ENCODE measurements at regions not wholly inside any gene's neighbourhood (a gene's known extent, or its start where the extent isn't known, plus 50 kb on each side); places are given as distances from the start of the nearest gene placed in this dataset.
"Not testable (repeated sequence)": the region's sequence is repeated elsewhere in the genome, so short reads cannot be mapped to it uniquely, and the experiment has no call there.

DNA sequence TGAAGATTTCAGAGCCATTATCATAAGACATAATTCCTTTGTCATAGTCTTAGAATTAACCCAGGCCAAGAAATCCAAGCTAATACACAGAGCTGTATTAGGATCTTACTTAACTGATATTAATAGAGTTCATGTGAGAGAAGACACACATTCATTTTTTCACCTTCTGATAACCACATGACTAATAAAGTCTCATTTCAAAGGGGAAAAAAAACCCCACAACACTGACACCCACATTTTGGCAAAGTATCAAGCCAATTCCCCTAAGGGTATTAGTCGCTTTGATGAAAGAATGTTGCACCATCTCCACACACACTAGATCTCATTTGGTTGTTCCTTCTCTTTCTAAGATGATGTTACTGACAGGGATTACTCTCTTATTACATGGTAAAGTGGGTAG, 344.4 kb upstream of the ESRRG start:
- H3K4me3 ChIP-seq (ENCODE audit: low read depth, low read length) = no peak overlapping the region
- DNase-seq (ENCODE audit: low read depth) = peak; percentile 23

DNA sequence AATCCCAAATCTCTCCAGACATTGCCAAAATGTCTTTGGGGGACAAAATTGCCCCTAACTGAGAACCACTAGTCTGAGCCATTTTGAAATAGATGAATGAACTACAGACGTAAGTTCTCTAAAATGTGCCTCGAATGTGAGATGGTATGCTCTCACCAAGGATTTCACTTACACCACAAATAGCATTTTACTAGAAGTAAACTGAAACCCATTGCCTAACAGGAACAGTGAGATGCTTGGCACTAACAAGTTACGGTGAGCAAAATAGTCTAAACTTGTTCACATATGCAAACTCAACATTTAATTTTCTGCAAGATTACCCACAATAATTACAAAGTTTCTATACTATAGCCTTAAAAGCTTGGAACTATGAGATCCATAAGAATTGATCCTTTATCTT, 343.6 kb upstream of the ESRRG start:
- no peak overlapping the region for H3K4me3 ChIP-seq (ENCODE audit: low read depth, low read length)
- DNase-seq (ENCODE audit: low read depth) = no peak

DNA sequence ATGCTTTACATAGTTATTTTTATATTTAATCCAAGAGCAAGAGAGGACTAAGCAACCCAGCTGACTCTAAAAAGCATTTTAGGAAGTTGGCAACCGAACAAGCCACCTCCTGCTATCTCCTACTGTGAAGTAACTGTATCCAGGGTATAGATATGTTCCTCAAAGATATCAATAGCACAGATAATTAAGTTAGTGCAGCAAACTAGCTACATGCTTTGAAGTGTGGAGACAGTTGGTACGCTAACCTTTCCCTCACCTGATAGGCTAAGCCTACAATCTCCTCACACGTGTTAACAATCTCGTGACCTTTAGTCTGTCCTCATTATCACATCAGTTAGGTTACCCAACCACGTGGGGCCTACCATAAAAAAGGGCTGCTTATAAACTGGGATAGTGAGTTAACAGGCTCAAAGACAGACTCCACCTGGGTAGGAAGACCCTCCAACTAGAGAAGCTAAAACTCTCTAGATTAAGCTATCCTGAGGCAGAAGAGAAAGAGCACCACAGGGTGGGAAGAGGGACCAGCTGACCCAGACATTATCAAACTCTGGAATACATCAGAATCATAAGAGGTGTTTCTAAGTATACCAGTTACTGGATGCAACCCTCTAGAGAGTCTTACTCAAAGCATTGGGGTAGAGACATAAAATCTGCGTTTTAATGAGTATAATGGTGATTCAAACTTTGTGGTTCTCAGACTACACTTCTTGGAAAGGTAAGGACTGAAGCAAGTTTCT, 340.1 kb upstream of the ESRRG start:
- H3K4me3 ChIP-seq (ENCODE audit: low read depth, low read length) = no peak overlapping the region
- no peak for DNase-seq (ENCODE audit: low read depth)

DNA sequence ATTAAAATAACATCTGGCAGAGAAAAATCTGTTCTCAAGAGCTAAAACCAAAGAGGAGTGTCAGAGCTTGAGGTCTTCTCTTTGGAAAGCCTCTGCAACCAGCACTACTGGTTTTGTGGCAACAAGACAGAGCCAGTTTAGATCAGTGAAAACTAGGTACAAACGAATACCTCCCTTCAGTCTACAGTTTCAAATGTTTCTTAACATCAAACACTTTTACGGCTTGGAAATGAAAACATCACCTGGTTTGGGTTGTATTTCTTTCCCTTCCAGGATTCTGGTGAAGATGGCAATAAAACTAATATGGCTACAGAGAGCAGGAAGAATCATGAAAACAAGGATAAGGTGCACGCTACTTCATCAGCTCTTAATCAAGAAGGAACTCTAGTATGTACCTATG, 339.4 kb upstream of the ESRRG start:
- no peak for DNase-seq (ENCODE audit: low read depth)
- no peak overlapping the region for H3K4me3 ChIP-seq (ENCODE audit: low read depth, low read length)

DNA sequence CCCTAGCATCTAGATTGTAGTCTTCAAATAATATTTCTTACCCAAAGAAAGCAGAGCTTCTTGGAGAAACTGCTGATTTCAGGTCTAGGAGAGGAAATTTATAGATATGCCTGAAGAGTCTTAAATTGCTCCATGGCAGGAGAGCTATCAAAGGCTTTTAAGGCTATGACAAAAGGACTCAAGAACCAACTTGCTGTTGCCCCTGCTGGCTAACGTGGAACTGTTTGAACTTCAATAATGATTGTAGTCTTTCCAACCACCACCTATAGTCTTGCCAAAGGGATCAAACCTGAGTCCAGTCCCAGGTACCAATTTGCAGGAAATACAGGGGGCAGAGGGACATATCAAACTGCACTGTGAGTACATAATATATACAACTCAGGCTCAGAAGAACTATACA, 336.2 kb upstream of the ESRRG start:
- no peak overlapping the region for H3K4me3 ChIP-seq (ENCODE audit: low read depth, low read length)
- DNase-seq (ENCODE audit: low read depth) = no peak

DNA sequence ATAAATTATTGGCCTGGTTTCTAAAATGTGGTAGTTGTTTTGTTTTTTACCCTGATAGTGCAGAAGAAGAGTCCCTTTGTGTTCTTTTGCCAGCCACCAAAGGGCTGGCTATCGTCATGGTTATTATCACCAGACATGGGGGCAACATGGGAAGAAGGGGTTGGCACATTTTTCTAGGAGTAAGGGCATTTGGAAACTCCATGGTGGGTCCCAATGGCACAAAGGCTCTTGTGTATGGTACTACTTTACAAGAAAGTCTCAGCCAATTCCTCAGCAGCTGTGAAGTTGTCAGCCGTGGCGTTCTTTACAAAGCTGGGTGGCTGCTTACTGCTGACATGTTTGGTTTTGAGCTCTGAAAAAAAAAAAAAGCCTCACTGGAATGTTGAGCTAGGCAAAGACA, 330.4 kb upstream of the ESRRG start:
- no peak for DNase-seq (ENCODE audit: low read depth)
- no peak overlapping the region for H3K4me3 ChIP-seq (ENCODE audit: low read depth, low read length)

DNA sequence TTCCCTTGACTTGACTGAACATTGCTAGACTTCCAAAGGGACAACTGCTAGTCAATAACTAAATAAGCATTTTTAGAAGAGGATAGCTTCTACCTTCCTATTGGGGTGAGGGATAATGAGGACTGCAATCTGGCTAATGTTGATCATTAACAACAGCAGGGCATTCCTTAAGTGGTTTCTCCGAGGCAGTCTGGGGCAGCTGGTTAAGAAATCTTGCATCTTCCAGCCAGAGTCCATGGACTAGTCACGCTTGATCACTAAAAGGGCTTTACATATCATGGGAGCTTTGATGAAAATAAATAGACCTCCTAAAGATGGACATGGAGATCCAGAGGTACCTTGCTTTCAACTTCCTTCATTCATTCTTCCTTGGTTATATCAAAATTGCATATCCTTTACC, 329.4 kb upstream of the ESRRG start:
- DNase-seq (ENCODE audit: low read depth) = no peak
- no peak overlapping the region for H3K4me3 ChIP-seq (ENCODE audit: low read depth, low read length)

DNA sequence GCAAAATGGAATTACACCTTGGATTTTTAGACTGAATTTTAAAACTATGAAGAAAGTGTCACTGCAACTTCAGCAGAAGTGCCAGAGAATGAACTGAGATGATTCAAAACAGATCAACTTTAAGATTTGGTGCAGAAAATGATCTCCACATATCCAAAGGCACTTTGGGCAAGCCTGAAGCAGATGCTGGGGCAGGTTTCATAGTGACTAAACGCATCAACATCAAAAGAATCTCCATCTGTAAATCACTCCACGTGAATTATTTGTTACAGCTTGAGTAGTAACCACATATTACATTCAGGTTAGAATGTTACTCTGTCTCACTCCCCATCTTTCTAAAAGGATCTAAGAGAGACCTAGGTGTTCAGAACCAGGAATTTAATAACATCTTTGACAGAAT, 329.0 kb upstream of the ESRRG start:
- DNase-seq (ENCODE audit: low read depth) = no peak
- no peak overlapping the region for H3K4me3 ChIP-seq (ENCODE audit: low read depth, low read length)

DNA sequence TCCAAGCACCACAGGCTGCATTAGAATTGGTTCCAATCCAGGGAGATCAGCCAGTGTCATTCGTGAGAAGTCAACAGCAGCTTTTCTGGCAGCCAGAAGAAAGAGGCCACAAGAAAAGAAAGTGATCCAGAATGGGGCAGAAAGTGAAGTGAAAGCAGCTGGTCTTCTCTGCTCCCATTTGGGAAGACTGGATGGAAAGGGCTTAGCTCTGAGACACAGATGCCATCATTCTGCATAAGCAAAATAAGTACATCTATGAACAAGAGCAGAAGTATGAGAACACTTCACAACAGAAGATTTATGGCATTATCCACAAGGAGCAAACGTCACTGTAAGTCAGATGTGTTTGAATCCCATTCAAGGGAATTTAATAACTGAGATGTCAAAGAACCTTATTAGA, 326.5 kb upstream of the ESRRG start:
- H3K4me3 ChIP-seq (ENCODE audit: low read depth, low read length) = no peak overlapping the region
- DNase-seq (ENCODE audit: low read depth) = no peak

DNA sequence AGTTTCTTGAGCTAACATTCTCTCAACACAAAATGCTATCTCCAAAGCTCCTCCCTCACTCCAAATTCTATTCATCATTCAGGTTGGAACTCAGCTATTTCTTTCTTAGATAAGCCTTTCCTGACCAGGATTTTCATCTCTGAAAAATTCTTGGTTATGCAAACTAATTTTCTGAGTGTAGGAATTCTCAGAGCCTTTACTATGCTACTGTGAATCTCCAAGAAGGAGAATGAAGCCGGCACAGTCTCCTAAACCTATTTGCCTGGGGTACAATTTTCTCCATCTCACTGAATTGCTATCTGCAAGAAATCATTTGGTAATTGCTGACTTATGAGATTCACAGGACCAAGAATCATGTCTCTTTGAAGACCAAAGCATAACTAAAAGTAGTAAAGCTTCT, 325.9 kb upstream of the ESRRG start:
- no peak for DNase-seq (ENCODE audit: low read depth)
- no peak overlapping the region for H3K4me3 ChIP-seq (ENCODE audit: low read depth, low read length)

DNA sequence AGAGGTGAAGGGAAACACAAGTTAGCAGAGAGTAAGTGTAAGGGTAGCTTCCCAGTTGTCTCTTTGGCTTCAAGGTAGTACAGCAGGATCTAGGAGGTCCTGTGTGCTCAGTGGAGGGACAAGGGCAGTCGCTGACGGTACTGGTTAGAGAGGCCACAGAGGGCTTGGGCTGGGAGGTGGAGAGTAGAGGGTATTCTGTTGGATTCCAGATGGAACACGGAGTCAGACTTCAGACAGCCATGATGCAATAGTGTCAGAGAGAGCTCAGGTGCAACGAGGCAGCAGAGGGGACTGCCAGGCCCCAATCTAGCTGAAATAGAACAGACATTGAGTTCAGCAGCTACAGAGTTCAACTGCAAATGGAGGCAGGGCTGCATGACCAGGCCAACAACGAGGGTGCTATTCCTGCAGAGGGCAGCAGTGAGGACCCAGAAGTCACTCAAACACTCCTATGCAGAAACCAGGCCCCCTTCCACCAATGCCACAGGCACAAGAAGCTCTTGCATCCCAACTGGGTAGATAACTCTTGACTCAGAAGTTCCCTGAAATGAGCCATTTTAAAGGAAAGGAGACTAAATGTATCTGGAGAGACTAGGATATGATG, 325.0 kb upstream of the ESRRG start:
- DNase-seq (ENCODE audit: low read depth) = no peak
- H3K4me3 ChIP-seq (ENCODE audit: low read depth, low read length) = no peak overlapping the region

DNA sequence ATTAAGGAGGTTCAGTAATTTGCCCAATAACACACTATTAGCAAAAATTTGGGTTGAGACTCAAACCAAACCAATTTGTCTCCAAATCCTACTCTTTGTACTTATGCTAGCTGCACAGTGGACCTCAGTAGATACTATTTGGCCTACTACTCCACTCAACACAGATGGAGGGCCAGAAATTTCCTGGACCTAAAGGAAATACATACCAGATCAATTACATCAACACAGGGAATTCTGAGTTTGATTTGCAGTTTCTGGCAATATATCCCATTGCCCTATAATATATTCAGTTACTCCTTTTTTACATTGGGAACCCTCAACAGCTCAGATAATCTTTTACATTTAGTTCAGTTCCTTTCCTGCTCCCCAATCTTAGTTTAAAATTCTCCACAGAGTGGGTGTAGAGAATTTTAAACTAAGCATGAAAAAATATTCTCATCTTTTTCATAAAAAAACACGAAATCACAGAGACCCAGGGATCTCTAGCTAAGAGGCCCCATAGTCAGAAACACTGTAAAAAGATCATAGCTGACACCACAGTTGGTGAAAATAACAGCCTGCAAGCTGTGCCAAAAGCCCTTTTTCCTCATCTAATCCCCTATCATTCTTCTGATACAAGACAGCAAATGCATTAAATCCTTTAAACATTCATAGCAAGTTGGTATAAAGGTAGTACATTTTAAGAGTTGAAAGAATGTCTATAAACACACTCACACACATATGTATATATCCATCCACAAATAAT, 317.7 kb upstream of the ESRRG start:
- DNase-seq (ENCODE audit: low read depth) = no peak
- no peak overlapping the region for H3K4me3 ChIP-seq (ENCODE audit: low read depth, low read length)

DNA sequence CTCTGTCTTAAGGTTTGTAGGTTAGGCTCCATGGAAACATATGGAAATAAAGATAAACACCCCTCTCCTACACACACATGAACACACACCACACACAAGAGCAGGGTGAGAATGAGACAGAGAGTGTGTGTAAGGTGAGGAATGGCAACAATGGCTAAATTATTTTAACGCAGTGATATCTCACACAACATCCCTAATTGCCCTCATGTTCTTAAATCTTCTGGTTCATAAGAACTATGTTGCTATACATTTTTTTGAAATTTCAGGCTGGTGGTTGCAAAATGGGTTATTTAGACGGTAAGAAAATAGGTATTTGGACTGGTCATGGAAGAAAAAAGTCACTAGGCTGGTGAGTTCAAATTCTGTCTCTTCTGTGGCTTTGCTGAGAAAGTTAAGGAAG, 316.7 kb upstream of the ESRRG start:
- DNase-seq (ENCODE audit: low read depth) = no peak
- H3K4me3 ChIP-seq (ENCODE audit: low read depth, low read length) = no peak overlapping the region

DNA sequence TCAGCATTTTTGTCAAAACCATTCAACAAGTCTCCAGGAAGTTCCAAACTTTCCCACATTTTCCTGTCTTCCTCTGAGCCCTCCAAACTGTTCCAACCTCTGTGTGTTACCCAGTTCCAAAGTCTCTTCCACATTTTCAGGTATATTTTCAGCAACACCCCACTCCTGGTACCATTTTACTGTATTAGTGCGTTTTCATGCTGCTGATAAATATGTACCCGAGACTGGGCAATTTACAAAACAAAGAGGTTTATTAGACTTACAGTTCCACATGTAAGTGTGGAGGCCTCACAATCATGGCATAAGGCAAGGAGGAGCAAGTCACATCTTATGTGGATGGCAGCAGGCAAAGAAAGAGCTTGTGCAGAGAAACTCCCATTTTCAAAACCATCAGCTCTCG, 315.9 kb upstream of the ESRRG start:
- not testable (repeated sequence) for DNase-seq (ENCODE audit: low read depth); H3K4me3 ChIP-seq (ENCODE audit: low read depth, low read length)

DNA sequence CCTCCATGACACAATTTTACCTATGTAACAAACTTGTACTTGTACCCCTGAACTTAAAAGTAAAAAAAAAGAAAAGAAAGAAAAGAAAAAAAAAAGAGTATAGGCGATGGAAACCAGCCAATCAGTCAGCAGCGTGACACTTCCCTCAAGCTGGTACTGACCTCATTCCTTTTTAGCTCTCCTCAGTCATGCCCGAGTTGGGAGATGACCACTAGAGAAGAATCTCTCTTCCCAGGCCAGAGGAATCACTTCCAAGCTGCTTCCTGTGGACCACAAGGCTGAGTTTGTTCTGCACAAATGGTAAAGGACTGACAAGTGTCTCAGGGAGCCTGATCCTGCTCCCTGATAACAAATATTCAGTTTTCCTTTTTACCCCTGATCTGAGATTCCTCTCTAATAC, 313.5 kb upstream of the ESRRG start:
- no peak overlapping the region for H3K4me3 ChIP-seq (ENCODE audit: low read depth, low read length)
- DNase-seq (ENCODE audit: low read depth) = no peak

DNA sequence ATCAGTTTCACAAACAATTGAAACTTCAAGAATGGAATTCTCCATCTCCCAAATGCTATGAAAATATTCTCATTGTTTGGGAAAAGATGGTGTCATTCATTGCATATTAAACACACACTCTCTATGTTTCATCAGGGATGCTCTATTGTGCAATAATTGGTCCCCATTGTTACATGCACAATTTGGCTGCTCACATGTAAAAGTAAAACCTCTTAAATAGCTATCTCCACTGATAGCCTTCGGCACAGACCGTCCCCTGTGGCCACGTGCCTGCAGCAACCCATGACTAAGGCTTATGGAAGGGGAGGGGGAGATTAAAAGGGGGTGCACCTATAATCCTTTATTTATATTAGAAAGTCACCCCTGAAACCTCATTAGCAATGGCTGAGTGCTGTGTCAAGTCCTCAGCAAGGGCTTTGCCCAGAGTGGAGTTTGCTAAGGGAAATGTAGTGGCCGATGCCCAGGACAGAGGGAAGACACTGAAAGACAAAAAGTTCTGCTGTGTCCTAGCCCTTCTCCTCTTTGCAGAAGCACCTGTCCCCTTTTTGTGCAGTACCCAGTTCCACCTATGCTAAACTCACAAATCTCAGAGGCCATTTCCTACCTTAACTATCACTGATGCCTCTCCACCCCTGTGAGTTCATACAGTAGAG, 309.6 kb upstream of the ESRRG start:
- no peak for DNase-seq (ENCODE audit: low read depth)
- no peak overlapping the region for H3K4me3 ChIP-seq (ENCODE audit: low read depth, low read length)

DNA sequence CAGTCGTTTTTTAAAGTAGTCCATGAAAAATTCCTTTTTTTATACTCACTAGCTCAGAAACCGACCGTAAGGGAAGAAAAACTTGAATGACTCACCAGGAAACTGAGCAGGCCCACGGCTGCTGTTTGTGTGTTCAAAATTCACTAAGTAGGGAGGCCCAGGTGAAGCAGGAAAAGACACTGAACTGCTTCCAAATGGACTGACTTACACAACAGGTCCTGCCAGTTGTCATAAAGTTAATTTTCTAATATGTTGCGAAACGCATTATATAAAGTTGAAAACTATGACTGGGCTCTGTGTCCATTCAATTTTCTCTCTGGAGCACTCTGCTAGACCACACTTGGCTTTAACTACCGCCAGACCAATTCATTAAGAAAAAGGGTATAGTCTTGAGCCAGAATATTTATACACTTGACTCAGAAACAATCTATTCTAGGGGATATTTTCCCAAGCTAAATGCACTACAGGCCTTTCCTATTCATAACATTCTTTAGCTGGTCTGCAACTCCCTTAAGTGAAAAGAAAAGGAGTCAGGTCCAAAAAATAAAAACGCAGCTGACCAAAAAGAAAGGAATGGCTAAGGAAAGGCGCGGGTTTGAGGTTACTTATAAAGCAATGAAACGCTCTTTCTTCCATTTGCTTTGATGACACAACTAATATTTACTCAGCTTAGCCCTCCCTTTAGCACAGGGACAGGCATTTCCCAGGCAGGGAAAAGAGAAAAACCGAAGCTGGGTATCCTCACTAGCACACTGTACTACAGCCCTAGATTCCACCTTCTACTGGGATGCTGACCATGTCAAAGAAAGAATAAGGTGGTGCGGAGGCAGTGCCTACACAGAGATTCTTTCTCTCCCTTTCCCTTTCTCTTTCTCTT, 306.3 kb upstream of the ESRRG start:
- peak; percentile 88 for DNase-seq (ENCODE audit: low read depth)

DNA sequence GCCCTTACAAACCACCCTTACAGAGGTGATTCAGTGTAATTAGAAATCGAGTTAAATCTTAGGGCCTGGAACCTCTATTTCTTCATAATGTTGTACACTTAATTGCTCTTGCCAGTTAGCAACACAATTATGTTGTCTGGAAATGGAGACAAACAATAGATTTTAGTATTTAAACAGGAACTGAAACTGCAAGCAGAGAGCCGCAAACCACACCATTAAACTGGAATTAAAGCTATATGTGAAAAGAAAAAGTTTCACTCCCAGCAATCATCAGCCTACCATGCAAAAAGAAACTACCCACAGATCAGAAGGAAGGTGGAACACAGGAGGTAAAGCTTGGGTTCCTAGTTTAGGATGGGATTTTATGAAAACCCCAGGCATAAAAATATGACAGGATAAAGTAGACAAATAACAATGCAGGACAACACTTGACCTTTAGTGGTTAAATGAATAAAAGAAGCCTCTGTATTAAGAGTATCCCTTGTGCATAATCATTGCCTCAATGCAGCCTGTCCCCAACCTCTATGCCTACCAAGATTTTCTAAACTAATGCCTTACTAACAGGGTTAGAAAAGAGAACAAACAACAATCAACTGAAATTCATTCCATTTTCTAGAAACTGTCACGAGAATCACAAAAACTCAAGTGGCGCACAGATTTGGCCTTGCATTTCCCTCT, 304.3 kb upstream of the ESRRG start:
- H3K4me3 ChIP-seq (ENCODE audit: low read depth, low read length) = no peak overlapping the region
- DNase-seq (ENCODE audit: low read depth) = no peak

More for the DNA sequence above, 306.3 kb upstream of the ESRRG start:
- H3K4me3 ChIP-seq (ENCODE audit: low read depth, low read length) = no peak overlapping the region

DNA sequence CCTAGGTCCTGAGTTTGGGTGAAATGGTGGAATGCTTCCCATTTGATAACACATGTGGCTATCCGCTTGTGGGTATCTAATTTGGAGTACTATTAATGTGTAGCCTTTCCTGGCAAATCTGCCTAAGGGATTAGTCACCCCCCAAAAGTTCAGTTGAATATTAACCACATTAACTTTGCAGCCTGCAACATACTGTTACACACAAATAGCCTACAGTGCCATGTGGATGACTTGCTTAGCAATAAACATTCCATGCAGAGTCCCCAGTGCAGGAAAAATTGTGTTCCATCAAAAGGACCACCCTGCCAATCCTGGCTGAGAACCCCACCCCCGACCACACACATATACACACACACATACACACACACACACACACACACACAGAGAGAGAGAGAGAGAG, 303.3 kb upstream of the ESRRG start:
- no peak for DNase-seq (ENCODE audit: low read depth)

More for the DNA sequence above, 303.3 kb upstream of the ESRRG start:
- no peak overlapping the region for H3K4me3 ChIP-seq (ENCODE audit: low read depth, low read length)
